H1 (cell line): ENCODE measurements at regions not wholly inside any gene's neighbourhood (a gene's known extent, or its start where the extent isn't known, plus 50 kb on each side); places are given as distances from the start of the nearest gene placed in this dataset.

Source experiments
- CTCF ChIA-PET: fragments of 300-600 bp; sonication (Branson Sonifier 250); formaldehyde crosslinking; loops from one replicate; lab custom pipeline; 2021; ENCODE audit not compliant: partially characterized antibody; lab: Charles Lee
- POLR2A ChIA-PET: fragments of 300-600 bp; sonication (Branson Sonifier 250); formaldehyde crosslinking; loops from one replicate; lab custom pipeline; 2021; ENCODE audit warnings: inconsistent platforms; ENCODE audit not compliant: partially characterized antibody; lab: Charles Lee
- DNase-seq, 2 experiments: peaks; one replicate each; pipeline versions ENCODE4 v3.0.0 to v3.0.0-alpha.2; 2010 to 2022; ENCODE audit warnings: low spot score in 2 of 2, low read depth in 1 of 2, mixed read lengths in 1 of 2
- FAIRE-seq: peaks from 2 replicates; lab custom pipeline; 2011; peaks lifted over from hg19 to GRCh38; lab: Jason Lieb, UNC
- H2AFZ ChIP-seq: 2 replicates; pipeline ENCODE4 v1.8.1; 2012; ENCODE audit warnings: low read length, inconsistent platforms
- H2AK5ac ChIP-seq: 2 replicates; pipeline ENCODE4 v1.6.1; 2013; ENCODE audit warnings: low read depth, low read length
- H2BK120ac ChIP-seq: replicated peaks from 2 replicates; pipeline ENCODE3; 2013; ENCODE audit warnings: low read depth, low read length, inconsistent platforms
- H2BK12ac ChIP-seq: 2 replicates; pipeline ENCODE4 v1.6.1; 2013; ENCODE audit warnings: low read depth, low read length
- H2BK15ac ChIP-seq: 2 replicates; pipeline ENCODE4 v1.6.1; 2013; ENCODE audit warnings: low read length
- H2BK20ac ChIP-seq: 2 replicates; pipeline ENCODE4 v1.6.1; 2013; ENCODE audit warnings: low read length
- H2BK5ac ChIP-seq: 2 replicates; pipeline ENCODE4 v1.6.1; 2013; ENCODE audit warnings: low read depth, low read length
- H3K14ac ChIP-seq: 2 replicates; pipeline ENCODE4 v1.6.1; 2013; ENCODE audit warnings: inconsistent platforms; ENCODE audit not compliant: insufficient read length
- H3K18ac ChIP-seq: 2 replicates; pipeline ENCODE4 v1.6.1; 2013; ENCODE audit warnings: low read length; ENCODE audit errors: extremely low read depth
- H3K23ac ChIP-seq: 2 replicates; pipeline ENCODE4 v1.6.1; 2013; ENCODE audit warnings: inconsistent platforms; ENCODE audit not compliant: insufficient read length
- H3K23me2 ChIP-seq: 2 replicates; pipeline ENCODE4 v1.6.1; 2013; ENCODE audit warnings: low read depth, low read length
- H3K27ac ChIP-seq: 2 replicates; pipeline ENCODE4 v1.6.1; 2011; ENCODE audit warnings: low read depth, low read length, inconsistent platforms
- H3K27me3 ChIP-seq, 4 experiments: replicated peaks in 1 of 4; 1 replicate in 1 of 4; 2 replicates in 3 of 4; pipeline versions ENCODE4 v1.6.1 to v1.8.1; 2011 to 2013; ENCODE audit warnings: low read length in 3 of 4, mild to moderate bottlenecking in 3 of 4, inconsistent platforms in 2 of 4, mixed read lengths in 2 of 4, moderate library complexity in 1 of 4; ENCODE audit not compliant: control insufficient read depth in 3 of 4, insufficient read depth in 3 of 4; ENCODE audit errors: extremely low read depth in 1 of 4
- H3K36me3 ChIP-seq, 4 experiments: 2 replicates each; pipeline versions ENCODE4 v1.6.1 to v1.8.1; 2011 to 2013; ENCODE audit warnings: mild to moderate bottlenecking in 4 of 4, low read length in 3 of 4, moderate library complexity in 2 of 4, control low read depth in 1 of 4, inconsistent platforms in 1 of 4; ENCODE audit not compliant: insufficient read depth in 4 of 4, control insufficient read depth in 2 of 4
- H3K4ac ChIP-seq: replicated peaks from 2 replicates; pipeline ENCODE3; 2013; ENCODE audit warnings: low read length, low read depth, mixed read lengths, inconsistent platforms; ENCODE audit not compliant: insufficient read length
- H3K4me1 ChIP-seq, 4 experiments: replicated peaks in 1 of 4; 1 replicate in 1 of 4; 2 replicates in 3 of 4; pipeline versions ENCODE4 v1.6.1 to v1.8.1; 2011 to 2013; ENCODE audit warnings: low read length in 3 of 4, inconsistent platforms in 2 of 4, mixed read lengths in 1 of 4; ENCODE audit not compliant: insufficient read depth in 4 of 4, control insufficient read depth in 3 of 4
- H3K4me2 ChIP-seq, 2 experiments: 2 replicates each; pipeline versions ENCODE4 v1.6.1 to v1.8.1; 2011 to 2013; ENCODE audit warnings: low read depth in 2 of 2, low read length in 2 of 2, control low read depth in 1 of 2, inconsistent platforms in 1 of 2, mild to moderate bottlenecking in 1 of 2; ENCODE audit not compliant: insufficient read depth in 1 of 2
- H3K4me3 ChIP-seq, 4 experiments: fragments of 200-600, 300-600 bp in 1 of 4; sonication (generic), shearing (Covaris generic), sonication (Bioruptor Twin) in 1 of 4; 2 replicates each; pipeline versions ENCODE4 v1.5.1 to v1.8.1; 2011 to 2016; ENCODE audit warnings: low read length in 4 of 4, low read depth in 3 of 4, control low read depth in 2 of 4, inconsistent platforms in 2 of 4, mild to moderate bottlenecking in 2 of 4, mixed read lengths in 1 of 4, moderate library complexity in 1 of 4; ENCODE audit not compliant: insufficient read depth in 2 of 4; ENCODE audit errors: extremely low read depth in 1 of 4
- H3K56ac ChIP-seq: replicated peaks from 2 replicates; pipeline ENCODE3; 2013; ENCODE audit warnings: low read depth, mild to moderate bottlenecking, mixed read lengths, low read length, inconsistent platforms; ENCODE audit not compliant: insufficient read length
- H3K79me1 ChIP-seq: 2 replicates; pipeline ENCODE4 v1.6.1; 2013; ENCODE audit warnings: low read depth, low read length, control low read depth
- H3K79me2 ChIP-seq, 2 experiments: 2 replicates each; pipeline versions ENCODE4 v1.6.1 to v1.8.1; 2012 to 2013; ENCODE audit warnings: low read length in 2 of 2, mild to moderate bottlenecking in 2 of 2, inconsistent platforms in 1 of 2; ENCODE audit not compliant: insufficient read depth in 2 of 2, control insufficient read depth in 1 of 2
- H3K9ac ChIP-seq, 4 experiments: replicated peaks in 1 of 4; 1 replicate in 1 of 4; 2 replicates in 3 of 4; pipeline versions ENCODE4 v1.6.1 to v1.8.1; 2011 to 2013; ENCODE audit warnings: low read depth in 3 of 4, low read length in 3 of 4, control low read depth in 2 of 4, mild to moderate bottlenecking in 2 of 4, moderate library complexity in 2 of 4, inconsistent platforms in 1 of 4; ENCODE audit errors: extremely low read depth in 1 of 4
- H3K9me3 ChIP-seq, 2 experiments: 2 replicates each; pipeline versions ENCODE4 v1.6.1 to v1.8.1; 2012 to 2013; ENCODE audit warnings: mild to moderate bottlenecking in 2 of 2, moderate library complexity in 2 of 2, control low read depth in 1 of 2, inconsistent platforms in 1 of 2, low read depth in 1 of 2, low read length in 1 of 2, mixed read lengths in 1 of 2; ENCODE audit not compliant: insufficient read depth in 2 of 2
- H4K20me1 ChIP-seq, 2 experiments: replicated peaks in 1 of 2; 2 replicates each; pipeline versions ENCODE3 to v1.8.1; 2011 to 2013; ENCODE audit warnings: inconsistent platforms in 2 of 2, low read length in 2 of 2, mild to moderate bottlenecking in 1 of 2; ENCODE audit not compliant: insufficient read depth in 2 of 2, control insufficient read depth in 1 of 2
- H4K5ac ChIP-seq: 2 replicates; pipeline ENCODE4 v1.6.1; 2013; ENCODE audit warnings: low read length, low read depth, mixed read lengths, inconsistent platforms; ENCODE audit not compliant: insufficient read length
- H4K8ac ChIP-seq: 2 replicates; pipeline ENCODE4 v1.8.0; 2013; ENCODE audit warnings: mild to moderate bottlenecking, moderate library complexity, low read length, inconsistent platforms; ENCODE audit not compliant: insufficient read depth; ENCODE audit errors: extremely low read depth
- H4K91ac ChIP-seq: replicated peaks from 2 replicates; pipeline ENCODE3; 2013; ENCODE audit warnings: low read length, mixed read lengths, inconsistent platforms; ENCODE audit not compliant: insufficient read length
- CREB1 ChIP-seq: IDR thresholded peaks from 2 replicates; pipeline ENCODE4 v1.6.1; 2012; ENCODE audit warnings: inconsistent platforms
- RBBP5 ChIP-seq: IDR thresholded peaks from 2 replicates; pipeline ENCODE4 v1.7.1; 2012; ENCODE audit warnings: low read depth, mild to moderate bottlenecking, inconsistent platforms, low read length, moderate library complexity, borderline replicate concordance
- YY1 ChIP-seq: IDR thresholded peaks from 2 replicates; pipeline ENCODE4 v1.6.1; 2011; ENCODE audit warnings: low read depth, mild to moderate bottlenecking, low read length
- WGBS, 2 experiments: shearing (Covaris generic) in 1 of 2; methylation state at CpG; one replicate each; pipeline versions ENCODE4 v1.1.6 to v1.1.7; 2013 to 2015; ENCODE audit warnings: low lambda C conversion rate in 2 of 2, mixed read lengths in 2 of 2, inconsistent platforms in 1 of 2, low coverage in 1 of 2, missing lambda C conversion rate in 1 of 2; ENCODE audit not compliant: insufficient replicate concordance in 2 of 2, insufficient coverage in 1 of 2, insufficient read length in 1 of 2; ENCODE audit errors: extremely low coverage in 1 of 2, missing lambda C conversion rate in 1 of 2; 5-methylcytosine and 5-hydroxymethylcytosine counted together
- TF ChIP-seq, protein P1 (sequence below), 3 experiments: IDR thresholded peaks; 1 replicate in 2 of 3; 2 replicates in 1 of 3; pipeline versions ENCODE4 v1.5.1 to v1.6.1; 2011; ENCODE audit warnings: low read length in 3 of 3, mild to moderate bottlenecking in 3 of 3, inconsistent platforms in 2 of 3, low read depth in 1 of 3, moderate library complexity in 1 of 3; ENCODE audit not compliant: insufficient read depth in 1 of 3; ENCODE audit errors: control extremely low read depth in 1 of 3

DNA sequence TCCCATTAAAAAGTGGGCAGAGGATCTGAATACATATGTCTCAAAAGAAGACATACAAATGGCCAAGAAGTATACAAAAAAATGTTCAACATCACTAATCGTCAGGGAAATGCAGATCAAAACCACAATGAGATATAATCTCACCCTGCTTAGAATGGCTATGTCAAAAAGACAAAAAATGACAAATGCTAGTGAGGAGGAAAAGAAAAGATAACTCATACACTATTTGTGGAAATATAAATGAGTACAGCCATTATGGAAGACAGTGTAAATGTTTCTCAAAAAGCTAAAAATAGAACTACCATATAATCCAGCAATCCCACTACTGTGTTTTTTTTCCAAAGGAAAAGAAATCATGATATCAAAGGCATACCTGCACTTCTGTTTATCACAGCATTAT lies 450.7 kb downstream of the EFNA5 start:
- no peak overlapping the region for H3K4me2 ChIP-seq
- H3K23ac ChIP-seq: no peak overlapping the region
- H2BK5ac ChIP-seq: no peak overlapping the region
- H4K20me1 ChIP-seq: no peaks in the 10 kb centered on the region
- no peaks in the 10 kb centered on the region for H3K79me2 ChIP-seq
- WGBS, 2 experiments: 97% methylated on average over 1 of the region's 1 CpG; no CpG with 5 or more reads in 1 of the 2 experiments
- no peaks in the 10 kb centered on the region for H3K9me3 ChIP-seq
- no peak overlapping the region for H2BK15ac ChIP-seq
- H3K4me1 ChIP-seq: no peaks in the 10 kb centered on the region
- H3K36me3 ChIP-seq: no peaks in the 10 kb centered on the region
- H2AFZ ChIP-seq: no peak overlapping the region
- H2BK20ac ChIP-seq: no peak overlapping the region
- no peak overlapping the region for H4K91ac ChIP-seq
- no peak overlapping the region for H3K9ac ChIP-seq
- no peak overlapping the region for H3K18ac ChIP-seq
- H3K23me2 ChIP-seq: no peaks in the 10 kb centered on the region
- POLR2A ChIA-PET: no interaction called here
- no peaks in the 10 kb centered on the region for H3K79me1 ChIP-seq
- no peak overlapping the region for H4K8ac ChIP-seq
- TF ChIP-seq RBBP5: no peak
- TF ChIP-seq YY1: no peak
- TF ChIP-seq, protein P1, sequence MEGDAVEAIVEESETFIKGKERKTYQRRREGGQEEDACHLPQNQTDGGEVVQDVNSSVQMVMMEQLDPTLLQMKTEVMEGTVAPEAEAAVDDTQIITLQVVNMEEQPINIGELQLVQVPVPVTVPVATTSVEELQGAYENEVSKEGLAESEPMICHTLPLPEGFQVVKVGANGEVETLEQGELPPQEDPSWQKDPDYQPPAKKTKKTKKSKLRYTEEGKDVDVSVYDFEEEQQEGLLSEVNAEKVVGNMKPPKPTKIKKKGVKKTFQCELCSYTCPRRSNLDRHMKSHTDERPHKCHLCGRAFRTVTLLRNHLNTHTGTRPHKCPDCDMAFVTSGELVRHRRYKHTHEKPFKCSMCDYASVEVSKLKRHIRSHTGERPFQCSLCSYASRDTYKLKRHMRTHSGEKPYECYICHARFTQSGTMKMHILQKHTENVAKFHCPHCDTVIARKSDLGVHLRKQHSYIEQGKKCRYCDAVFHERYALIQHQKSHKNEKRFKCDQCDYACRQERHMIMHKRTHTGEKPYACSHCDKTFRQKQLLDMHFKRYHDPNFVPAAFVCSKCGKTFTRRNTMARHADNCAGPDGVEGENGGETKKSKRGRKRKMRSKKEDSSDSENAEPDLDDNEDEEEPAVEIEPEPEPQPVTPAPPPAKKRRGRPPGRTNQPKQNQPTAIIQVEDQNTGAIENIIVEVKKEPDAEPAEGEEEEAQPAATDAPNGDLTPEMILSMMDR (IDR thresholded peaks at IDR 0.05; ENCODE audit: control extremely low read depth in 1 of 3, insufficient read depth in 1 of 3, low read depth in 1 of 3, low read length in 3 of 3): no peak
- no peak for TF ChIP-seq CREB1
- TF ChIP-seq, all 59 proteins: peak for 0
- Histone ChIP-seq H3K27me3 (peaks cover 0 to 3% (median 1%) of the 10 kb centered on the region in 4 experiments; a peak in 2 of 7 replicates), H3K4ac (no peak overlapping the region), H3K4me3 (no peak overlapping the region), H3K14ac (no peak overlapping the region), H2BK120ac (no peak overlapping the region), H4K5ac (no peak overlapping the region), H3K27ac (no peak overlapping the region), H3K56ac (no peak overlapping the region), H2AK5ac (no peak overlapping the region), H2BK12ac (no peak overlapping the region)
- DNase-seq (no peak), FAIRE-seq (no peak)
- CTCF ChIA-PET: interaction anchor here (1.2 kb wide), 1 partner anchor 28 kb away, joined by 3 read pairs; no protein-coding TSS in a partner anchor
